ENCODE measurements at regions not wholly inside any gene's neighbourhood (a gene's known extent, or its start where the extent isn't known, plus 50 kb on each side); places are given as distances from the start of the nearest gene placed in this dataset.

GRCh38 chr4:62377700-62378099 lies 1177.6 kb downstream of the ADGRL3 start:
- TF ChIP-seq CTCF (IDR thresholded peaks at IDR 0.05) (no peak), POLR2A (IDR thresholded peaks at IDR 0.05) (no peak)
